ENCODE measurements at regions not wholly inside any gene's neighbourhood (a gene's known extent, or its start where the extent isn't known, plus 50 kb on each side); places are given as distances from the start of the nearest gene placed in this dataset.
A peak's percentile ranks its signal among the peaks of the same experiment; 100 is the strongest.
"Not testable (repeated sequence)": the region's sequence is repeated elsewhere in the genome, so short reads cannot be mapped to it uniquely, and the experiment has no call there.

GRCh38 chr22:40094485-40094884 is 83.2 kb upstream of the TNRC6B start:
- no peak for DNase-seq (ENCODE audit: low read depth)

- DNase-seq (ENCODE audit: low read depth) = not testable (repeated sequence)
Observed at GRCh38 chr22:40099887-40100286, 77.8 kb upstream of the TNRC6B start.

- DNase-seq (ENCODE audit: low read depth) = no peak
Observed at GRCh38 chr22:40105755-40106154, 72.0 kb upstream of the TNRC6B start.

GRCh38 chr22:40107244-40107643 is 70.5 kb upstream of the TNRC6B start:
- DNase-seq (ENCODE audit: low read depth) = no peak

GRCh38 chr22:40107851-40108378 is 69.8 kb upstream of the TNRC6B start:
- DNase-seq (ENCODE audit: low read depth) = peak; percentile 34

GRCh38 chr22:40108396-40108795 is 69.3 kb upstream of the TNRC6B start:
- DNase-seq (ENCODE audit: low read depth) = no peak

GRCh38 chr22:40108926-40109325 is 68.8 kb upstream of the TNRC6B start:
- not testable (repeated sequence) for DNase-seq (ENCODE audit: low read depth)

- DNase-seq (ENCODE audit: low read depth) = no peak
Observed at GRCh38 chr22:40111451-40111850, 66.3 kb upstream of the TNRC6B start.

GRCh38 chr22:40112595-40112994 is 65.1 kb upstream of the TNRC6B start:
- DNase-seq (ENCODE audit: low read depth) = no peak

GRCh38 chr22:40113696-40114095 is 64.0 kb upstream of the TNRC6B start:
- DNase-seq (ENCODE audit: low read depth) = no peak

GRCh38 chr22:40114411-40114810 is 63.3 kb upstream of the TNRC6B start:
- DNase-seq (ENCODE audit: low read depth) = no peak

- DNase-seq (ENCODE audit: low read depth) = no peak
Observed at GRCh38 chr22:40116496-40117200, 61.1 kb upstream of the TNRC6B start.

- no peak for DNase-seq (ENCODE audit: low read depth)
Observed at GRCh38 chr22:40118979-40119378, 58.7 kb upstream of the TNRC6B start.

- DNase-seq (ENCODE audit: low read depth) = peak; percentile 9
Observed at GRCh38 chr22:40120848-40121247, 56.9 kb upstream of the TNRC6B start.

GRCh38 chr22:40121461-40121860 is 56.3 kb upstream of the TNRC6B start:
- DNase-seq (ENCODE audit: low read depth) = peak; percentile 51

- no peak for DNase-seq (ENCODE audit: low read depth)
Observed at GRCh38 chr22:40122792-40123191, 54.9 kb upstream of the TNRC6B start.

- no peak for DNase-seq (ENCODE audit: low read depth)
Observed at GRCh38 chr22:40123387-40123786, 54.3 kb upstream of the TNRC6B start.
